HG02763 (cell line): ENCODE measurements at regions not wholly inside any gene's neighbourhood (a gene's known extent, or its start where the extent isn't known, plus 50 kb on each side); places are given as distances from the start of the nearest gene placed in this dataset.
A peak's percentile ranks its signal among the peaks of the same experiment; 100 is the strongest.

ENCODE experiments used
- ATAC-seq: cut with Tn5 transposase; IDR thresholded peaks from one replicate; pipeline ENCODE4 v1.9.1; 2021; ENCODE audit warnings: mild to moderate bottlenecking, moderate library complexity; ENCODE audit not compliant: unreplicated experiment

DNA sequence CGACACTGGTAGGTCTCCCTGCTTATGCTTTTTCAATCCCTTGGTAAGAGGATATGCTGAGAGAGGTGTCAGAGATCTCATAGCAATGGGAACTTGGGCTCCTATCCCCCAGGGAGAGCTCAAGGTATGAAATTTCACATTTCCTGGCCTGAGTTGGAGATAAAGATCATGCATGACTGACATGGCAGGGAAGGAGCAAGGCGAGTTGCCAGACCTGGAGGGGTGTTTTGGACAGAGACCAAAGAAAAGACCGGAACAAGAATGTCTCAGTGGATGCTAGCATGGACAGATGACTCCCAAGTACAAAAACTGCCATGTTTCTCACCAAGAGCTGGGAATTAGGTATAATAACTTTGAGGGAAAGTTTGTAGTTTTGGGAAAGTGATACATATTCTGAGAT is 334.1 kb upstream of the B3GALT2 start:
- no peak for ATAC-seq

DNA sequence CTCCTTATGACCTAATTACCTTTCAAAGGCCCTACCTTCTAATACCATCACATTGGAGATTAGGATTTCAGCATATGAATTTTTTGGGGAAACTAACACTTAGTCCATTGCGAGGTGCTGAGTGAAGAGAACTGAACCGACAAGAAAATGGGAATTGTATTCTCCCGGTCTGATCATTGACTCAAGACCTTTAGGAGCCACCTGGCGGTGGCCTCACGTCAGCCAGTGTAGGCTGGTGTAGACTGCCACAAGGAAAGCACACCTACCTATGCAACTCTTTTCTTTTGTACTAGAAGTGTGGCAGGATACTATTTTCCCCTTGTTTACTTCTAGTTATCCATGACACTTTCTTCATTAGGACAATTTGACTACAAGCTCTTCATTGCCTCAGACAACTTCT is 333.5 kb upstream of the B3GALT2 start:
- ATAC-seq = no peak

DNA sequence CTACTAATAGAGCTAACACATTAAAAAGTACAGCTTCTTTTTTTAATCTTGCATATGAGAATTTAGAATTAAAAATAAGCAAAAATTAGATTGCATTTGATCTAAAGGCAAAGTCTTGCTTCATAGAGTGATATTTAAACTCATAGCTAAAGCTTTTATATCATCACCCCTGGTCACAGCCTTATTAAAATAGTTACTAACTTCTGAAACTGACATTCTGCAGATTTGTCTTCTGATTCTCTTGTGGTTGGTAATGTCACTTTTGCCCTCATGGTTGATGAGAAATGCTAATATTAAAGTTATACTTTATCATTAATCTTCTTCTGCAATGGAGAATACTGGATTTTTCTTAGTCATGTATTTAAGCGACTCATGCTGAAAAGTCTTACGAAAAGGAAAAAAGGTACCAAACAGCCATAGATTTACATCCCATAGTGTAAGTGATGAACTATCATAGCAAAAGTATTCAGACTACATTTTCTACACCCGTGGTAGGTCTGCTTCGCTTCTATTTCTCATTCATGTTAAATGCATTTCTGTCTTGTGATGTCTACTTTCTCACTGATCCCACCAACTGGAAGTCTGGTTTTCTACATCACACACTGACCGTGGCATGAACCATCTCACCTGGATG is 330.5 kb upstream of the B3GALT2 start:
- ATAC-seq = no peak

DNA sequence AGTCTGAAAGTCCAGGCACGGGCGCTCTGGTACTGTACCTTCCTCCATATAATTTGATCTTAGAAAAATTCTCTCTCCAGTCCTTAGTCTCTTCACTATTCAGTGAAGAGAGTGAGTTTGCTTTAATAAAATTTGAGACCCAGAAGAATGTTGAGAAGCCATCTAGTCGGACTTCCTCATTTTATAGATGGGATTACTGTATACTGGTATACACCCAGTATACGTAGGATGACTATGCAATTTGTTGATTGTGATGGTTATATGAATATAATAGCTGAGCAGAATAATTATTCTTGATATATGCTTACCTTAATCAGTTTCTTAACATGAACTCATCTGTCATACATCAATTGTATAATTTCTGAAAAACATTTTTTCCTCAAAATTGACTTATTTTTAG is 328.0 kb upstream of the B3GALT2 start:
- ATAC-seq = no peak

DNA sequence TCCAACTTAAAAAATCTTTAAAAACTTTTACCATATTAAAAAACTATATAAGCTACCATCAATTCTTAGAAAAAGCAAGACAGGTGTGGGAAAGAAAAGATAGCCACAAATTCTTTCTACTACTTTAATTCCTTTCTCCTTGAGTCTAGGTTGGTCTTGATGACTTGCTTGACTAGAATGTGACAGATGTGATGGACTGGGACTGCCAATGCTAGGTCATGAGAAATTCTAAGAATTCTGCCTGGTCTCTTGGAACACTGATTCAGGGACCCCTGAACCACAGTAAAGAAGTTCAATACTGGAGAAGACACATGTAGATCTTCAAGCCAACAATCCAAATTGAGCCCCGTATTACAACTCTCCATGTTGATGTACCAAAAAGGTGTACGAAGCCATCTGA is 326.6 kb upstream of the B3GALT2 start:
- no peak for ATAC-seq

DNA sequence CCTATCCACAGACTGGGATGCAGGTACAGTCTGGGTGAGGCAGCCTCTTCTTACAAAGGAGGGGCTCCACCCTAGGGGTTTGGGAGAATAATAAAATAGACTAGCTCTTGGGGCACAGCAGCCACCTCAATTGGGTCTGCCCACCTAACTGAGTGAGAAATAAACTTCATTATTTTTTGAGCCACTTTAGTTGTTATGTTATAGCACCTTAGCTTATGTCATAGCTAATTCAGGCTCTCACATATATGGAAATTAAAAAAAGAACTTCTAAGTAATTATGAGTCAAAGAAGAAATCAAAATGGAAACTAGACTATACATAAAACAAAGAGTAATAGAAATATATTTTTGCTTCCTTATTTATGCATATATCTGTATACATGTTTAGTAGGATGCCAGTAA is 318.5 kb upstream of the B3GALT2 start:
- ATAC-seq = no peak

DNA sequence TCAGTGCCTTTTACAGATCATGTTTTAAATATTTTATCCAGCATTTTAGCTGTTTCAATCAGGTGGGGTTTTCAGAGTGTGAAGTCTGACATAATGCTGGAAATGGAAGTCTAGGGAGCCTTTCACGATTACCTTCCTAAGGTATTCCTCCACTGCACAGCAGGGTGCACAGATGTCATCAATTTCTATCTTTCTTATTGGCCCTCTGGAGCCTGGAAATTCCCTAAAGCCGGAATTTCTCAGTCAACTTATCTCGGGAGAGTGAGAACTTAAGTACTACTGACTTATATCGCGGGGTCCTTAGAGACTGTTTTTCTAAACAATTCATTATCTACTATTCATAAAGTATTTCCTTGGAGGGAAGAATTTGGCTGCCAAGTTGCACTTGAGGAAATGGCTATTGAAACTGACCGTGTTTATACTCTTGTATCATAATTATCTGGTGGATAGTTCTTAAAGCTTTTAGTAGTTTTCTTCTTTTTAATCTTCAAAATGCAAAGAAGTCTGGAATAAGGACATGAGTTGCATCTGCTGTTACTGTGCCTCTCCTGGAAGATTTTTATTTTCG is 311.8 kb upstream of the B3GALT2 start:
- no peak for ATAC-seq

DNA sequence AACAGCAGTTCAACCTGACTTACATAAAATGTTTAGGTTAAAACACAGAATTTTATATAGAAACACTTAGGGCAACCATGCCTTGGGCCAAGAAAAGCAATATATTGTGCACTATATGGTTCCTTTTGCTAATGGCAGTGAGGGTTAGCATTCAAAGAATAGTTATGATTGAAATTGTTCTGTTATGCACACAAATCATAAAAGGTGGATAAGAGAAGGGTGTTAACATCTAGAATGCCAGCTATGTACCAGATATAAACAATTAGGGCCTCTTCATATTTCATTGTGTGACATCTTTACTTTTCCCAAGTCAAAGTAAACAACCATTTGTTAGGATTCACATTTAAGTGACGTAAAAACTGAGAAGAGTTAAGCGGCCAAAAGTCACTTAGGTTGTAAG is 308.0 kb upstream of the B3GALT2 start:
- no peak for ATAC-seq

DNA sequence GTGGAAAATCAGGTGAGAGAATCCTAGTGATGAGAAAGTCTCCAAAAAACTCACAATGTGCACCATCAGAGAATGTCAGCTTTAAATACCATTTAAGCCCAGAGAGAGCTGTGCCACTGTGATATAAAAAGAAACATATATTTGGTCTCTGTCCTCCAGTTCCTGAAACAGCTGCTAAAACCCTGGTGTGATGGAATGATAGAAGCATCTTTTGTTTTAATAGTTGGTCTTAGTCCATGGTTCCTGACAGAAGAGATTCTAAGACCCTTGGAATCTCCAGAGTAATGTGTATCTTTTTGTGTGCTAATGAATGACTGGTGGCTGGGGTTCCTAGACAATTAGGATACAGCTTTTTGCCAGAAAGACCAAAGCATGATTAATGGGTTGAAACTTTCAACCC is 302.8 kb upstream of the B3GALT2 start:
- no peak for ATAC-seq

DNA sequence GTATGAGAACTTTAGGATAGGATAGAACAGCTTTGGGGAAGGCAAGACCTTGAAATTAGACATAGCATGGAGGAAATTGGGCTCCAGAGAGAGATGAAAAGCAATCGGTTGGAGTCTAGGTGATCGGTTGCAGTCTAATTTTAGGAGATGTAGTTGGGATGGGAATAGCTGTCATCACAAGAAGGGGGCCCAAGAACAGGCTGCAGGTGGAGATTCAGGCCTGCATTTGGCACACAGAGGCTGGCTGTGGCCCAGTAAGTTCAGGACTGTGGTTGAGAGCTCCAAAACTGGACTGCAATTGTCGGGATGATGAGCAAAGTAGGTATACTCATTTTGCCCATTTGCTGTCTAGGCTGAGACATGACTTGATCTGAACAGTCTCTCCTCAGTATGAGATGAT is 301.3 kb upstream of the B3GALT2 start:
- ATAC-seq = no peak

DNA sequence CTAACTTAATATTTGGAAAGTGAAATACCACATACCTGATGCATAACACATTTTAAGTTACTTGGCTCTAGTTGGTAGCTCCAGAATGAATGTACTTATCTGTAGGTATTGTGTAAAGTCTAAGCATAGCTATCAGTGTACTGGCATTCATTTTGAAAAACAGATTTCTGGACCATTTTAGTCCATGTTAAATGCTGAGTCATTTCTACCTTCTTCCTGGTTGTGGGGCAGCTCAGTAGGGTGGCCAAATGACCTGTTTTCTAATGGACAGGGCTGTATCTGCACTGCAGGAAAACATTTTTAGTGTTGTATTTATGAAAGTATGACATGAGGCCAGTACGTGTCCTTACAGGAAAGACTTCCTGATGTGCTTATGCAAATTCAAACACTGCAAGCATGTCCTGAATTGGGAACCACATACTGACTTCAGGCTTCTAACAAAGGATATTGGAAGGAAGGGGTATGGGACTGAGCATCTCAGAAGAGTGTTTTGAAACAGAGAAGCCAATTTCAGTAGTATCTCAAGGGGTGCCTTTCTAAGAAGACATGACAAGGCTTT is 300.3 kb upstream of the B3GALT2 start:
- ATAC-seq = peak; percentile 41

DNA sequence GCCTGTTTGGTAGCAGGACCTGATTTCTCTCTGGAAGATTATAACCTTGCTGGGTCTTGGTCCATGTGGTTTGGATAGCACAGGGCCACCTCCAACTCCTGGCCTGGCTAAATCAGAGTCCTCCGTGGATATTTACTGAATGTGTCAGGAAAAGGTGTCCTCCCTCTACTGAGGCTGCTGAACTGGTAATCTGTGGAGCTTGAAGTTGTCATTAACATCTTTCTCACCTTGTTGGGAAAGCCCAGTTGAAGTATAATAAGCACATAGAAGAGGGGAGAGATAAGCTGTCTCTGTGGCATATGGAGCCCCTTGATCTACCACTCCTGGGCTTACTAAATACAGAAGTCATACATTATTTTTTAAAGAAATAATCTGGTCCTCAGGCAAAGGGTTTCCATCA is 294.3 kb upstream of the B3GALT2 start:
- ATAC-seq = no peak

DNA sequence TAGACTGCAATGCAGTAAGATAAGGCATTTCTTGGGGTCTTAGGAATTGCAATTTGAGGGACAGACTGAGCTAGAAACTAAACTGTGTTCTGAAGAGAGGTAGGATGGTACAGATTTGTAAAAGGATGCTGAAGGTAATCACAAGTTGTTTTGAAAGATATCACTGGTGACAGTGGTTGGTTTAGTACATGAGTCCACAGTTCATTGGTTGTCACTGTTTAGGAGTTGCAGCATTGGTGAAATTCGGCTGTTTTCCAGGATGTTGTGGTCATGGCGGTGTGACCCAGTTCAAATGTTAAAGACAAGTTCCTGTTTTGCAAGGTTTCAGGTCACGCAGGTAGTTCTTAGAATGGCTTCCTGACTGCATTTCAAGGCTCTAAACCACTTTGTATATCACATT is 292.8 kb upstream of the B3GALT2 start:
- peak; percentile 99 for ATAC-seq

DNA sequence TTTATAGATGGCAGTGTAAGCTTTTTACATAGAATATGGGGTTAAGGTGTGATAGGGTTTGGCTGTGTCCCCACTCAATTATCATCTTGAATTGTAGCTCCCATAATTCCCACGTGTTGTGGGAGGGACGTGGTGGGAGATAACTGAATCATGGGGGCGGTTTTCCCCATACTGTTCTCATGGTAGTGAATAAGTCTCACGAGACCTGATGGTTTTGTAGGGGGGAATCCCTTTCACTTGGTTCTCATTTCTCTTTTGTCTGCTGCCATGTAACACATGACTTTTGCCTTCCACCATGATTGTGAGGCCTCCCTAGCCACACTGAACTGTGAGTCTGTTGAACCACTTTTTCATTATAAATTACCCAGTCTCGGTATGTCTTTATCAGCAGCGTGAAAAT is 290.3 kb upstream of the B3GALT2 start:
- ATAC-seq = no peak

DNA sequence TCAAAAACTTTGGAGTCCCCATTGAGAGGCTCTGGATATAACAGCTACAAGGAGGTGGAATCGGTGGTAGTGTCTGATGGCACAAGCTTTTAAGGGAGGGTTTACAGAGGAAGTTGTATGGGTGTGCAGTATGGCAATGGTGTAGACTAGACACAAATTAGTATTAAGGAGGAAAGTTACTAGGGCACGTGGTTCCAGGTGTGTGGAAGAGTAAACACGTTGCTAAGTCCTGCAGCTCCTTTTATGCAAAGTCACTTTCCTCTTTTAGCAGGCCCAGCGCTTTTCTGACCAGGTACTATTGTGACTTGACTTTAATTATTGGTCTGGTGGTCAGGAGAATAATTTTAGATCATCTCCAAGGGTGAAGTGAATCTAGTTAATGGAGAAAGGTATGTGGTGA is 287.5 kb upstream of the B3GALT2 start:
- no peak for ATAC-seq

DNA sequence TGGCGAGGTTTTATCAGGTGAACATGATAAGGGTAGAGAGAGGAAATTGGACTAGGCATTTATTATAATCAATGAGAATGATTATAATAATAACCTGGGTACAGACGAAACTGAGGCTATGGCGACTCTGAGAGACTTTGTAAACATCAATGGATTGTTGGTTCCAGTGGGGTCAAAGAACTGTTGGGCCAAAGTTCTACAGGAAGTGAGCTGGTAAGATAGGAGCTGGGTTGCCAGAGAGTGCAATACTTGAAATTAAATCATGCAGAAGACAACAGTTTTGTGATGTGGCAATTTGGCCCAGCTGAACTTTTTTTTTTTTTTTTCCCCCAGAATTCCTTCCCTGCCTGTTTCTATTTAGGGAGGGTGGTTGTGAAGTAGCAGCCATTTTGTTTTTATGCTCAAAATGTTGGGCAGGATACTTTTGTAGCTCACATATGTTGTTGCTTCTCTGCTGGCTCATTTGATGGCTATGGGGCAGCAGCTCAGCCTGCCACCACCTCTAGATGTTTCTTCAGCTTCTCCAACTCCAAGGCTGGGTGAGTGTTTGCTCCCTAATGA is 286.5 kb upstream of the B3GALT2 start:
- ATAC-seq = no peak

DNA sequence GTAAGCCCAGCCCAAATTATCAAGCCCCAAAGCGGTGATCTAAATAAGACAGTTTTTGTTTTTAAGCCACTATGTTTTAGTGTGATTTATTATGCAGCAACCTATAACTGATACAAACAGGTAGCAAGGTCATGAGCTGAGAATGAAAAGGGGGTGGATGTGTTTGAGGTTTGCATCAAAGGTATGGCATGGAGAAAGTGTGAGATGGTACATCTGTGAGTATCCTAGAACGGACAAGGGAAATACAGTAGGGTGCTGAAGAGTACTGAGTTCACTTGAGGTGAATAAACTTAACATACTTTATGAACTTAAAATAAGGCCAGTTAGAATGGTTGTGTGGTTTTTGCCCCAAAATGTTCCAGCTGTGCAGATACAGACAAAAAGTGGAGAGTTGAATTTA is 286.0 kb upstream of the B3GALT2 start:
- no peak for ATAC-seq

DNA sequence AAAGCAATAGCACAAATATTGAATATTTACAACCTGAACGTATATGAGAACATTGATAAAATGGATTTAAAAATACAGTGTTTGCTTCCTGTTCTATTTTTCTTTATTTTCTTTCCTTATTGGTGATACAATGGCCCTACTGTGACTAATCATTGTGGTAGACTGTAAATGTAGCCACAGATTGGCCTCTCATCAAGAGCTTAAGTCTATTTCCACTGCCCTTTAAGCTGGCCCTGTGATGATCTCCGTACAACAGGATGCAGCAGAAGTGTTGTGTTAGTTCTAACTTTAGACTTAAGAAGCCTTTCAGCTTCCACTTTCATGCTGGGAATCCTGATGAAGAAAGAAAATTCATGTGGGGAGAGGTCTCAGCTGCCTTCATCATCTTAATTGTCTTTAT is 285.6 kb upstream of the B3GALT2 start:
- ATAC-seq = no peak

DNA sequence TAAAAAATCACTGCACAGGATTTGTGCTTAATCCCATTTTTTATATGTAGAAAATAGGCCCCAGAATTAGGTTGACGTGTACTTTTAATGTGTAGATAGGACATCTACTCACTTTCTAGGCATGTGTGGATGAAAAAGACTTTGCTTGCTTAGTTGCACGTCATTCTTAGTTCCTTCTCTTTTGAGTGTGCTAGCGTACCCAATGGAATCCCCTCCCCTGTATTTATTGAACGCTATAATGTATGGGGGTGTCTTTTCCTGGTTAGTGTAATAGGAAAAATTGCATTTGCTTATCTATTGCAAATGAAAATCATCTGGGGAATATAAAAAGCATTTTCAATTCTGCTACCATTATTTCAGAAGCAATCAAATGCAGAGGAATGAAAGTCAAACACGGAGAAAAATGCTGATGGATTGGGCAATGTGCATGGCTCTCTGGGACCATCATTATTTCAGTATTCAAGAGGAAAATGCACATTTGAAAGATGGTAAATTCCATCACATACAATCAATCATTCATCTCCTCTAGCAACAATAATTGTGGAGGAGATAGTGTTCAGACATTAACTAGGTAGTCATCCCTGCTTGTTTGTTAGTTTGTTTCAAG is 277.0 kb upstream of the B3GALT2 start:
- ATAC-seq = no peak

DNA sequence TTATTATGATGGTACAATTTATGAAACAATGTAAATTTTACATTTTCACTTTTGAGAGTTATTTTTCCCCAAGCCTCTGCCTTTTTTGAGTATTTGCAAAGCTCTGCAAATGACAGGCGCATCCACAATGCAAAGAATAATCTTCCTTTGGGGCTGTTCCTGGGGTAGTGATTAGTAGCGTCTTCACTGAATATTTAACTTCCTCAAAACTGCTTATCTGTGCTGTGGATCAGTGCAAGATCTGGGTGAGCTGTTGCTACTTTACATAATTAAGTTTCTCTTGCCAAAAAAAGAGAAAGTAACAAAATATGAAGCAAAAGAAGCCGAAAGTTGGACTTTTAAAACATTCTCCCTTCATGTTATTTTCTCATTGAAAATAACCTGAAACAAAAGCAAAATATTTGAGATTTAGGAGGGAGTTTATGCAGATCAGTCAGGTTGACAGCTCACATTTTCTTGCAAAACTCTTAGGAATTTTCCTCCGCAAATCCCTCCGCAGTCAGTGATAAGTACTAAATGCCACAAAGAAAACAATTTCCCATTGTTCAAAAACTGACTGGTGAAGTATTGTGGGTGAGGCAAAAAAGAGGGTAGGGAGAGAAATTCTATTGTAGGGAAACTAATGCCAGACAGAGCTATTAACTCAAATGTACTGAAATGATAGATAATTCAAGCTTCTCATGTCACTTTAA is 276.4 kb upstream of the B3GALT2 start:
- ATAC-seq = no peak

DNA sequence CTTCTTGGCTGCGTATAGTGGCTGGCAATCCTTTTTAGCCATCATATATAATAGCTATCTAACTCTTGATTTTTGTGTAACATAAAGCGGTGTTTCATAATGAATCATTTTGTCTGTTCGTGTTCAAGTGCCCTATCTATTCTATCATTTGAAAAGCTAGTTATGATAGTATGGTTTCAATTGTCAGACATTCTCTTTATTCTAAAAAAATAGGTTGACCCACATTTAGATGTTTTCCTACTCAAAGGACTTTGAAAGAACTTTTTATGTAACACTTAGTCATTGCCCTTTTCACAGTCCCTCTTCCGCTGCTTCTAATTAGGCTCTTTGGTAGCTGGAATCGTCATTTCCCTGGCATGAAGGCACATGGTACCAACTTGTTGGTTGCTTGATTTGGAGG is 272.2 kb upstream of the B3GALT2 start:
- no peak for ATAC-seq

DNA sequence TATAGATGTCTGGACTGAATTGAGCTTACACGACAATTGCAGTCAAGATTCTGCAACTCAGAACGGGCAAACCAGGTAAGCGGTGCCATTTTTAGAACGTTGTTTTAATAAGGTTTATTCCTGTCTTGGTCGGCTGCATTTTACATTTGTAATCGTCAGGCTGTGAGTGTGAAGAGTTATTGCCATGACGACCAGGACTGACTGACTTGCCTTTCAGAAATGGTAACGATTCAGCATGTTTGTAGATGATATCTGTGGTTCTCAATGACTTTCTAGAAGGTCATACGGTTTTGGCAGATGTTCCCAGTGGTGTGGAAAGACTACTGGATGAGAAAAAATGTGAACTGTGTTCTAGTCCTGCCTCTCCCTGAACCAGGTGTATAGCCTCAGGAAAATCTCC is 271.3 kb upstream of the B3GALT2 start:
- no peak for ATAC-seq
